PC-9 (cell line): ENCODE measurements at regions not wholly inside any gene's neighbourhood (a gene's known extent, or its start where the extent isn't known, plus 50 kb on each side); places are given as distances from the start of the nearest gene placed in this dataset.

ENCODE experiments used
- BruUV-seq: library from RNA; stranded (reverse); fragments of 400-500 nt; replicated peaks from 2 replicates; lab custom pipeline; 2021; lab: Mats Ljungman, UMichigan
- CTCF ChIA-PET: fragments of 300-600 bp; sonication (Branson Sonifier 250); formaldehyde crosslinking; loops from one replicate; lab custom pipeline; 2022; ENCODE audit warnings: antibody characterized with exemption; lab: Charles Lee
- POLR2A ChIA-PET: fragments of 300-600 bp; sonication (Branson Sonifier 250); formaldehyde crosslinking; loops from one replicate; lab custom pipeline; 2022; ENCODE audit warnings: antibody characterized with exemption; ENCODE audit not compliant: unreplicated experiment; lab: Charles Lee
- DNase-seq, 2 experiments: peaks; one replicate each; pipeline versions ENCODE4 v3.0.0 to v3.0.0-alpha.2; 2015 to 2022; ENCODE audit warnings: mixed read lengths in 1 of 2
- H2AFZ ChIP-seq: fragments of 200-600 bp; sonication (generic); 2 replicates; pipeline ENCODE4 v1.8.1; 2017; ENCODE audit warnings: antibody characterized with exemption
- H3F3A ChIP-seq: fragments of 200-600 bp; sonication (generic); 2 replicates; pipeline ENCODE4 v1.8.1; 2017; ENCODE audit warnings: antibody characterized with exemption, mild to moderate bottlenecking, low read depth; ENCODE audit not compliant: insufficient read depth
- H3K27ac ChIP-seq: fragments of 200-600 bp; sonication (generic); 2 replicates; pipeline ENCODE4 v1.6.1; 2016; ENCODE audit warnings: mixed run types
- H3K27me3 ChIP-seq: fragments of 200-600 bp; sonication (generic); 2 replicates; pipeline ENCODE4 v1.6.1; 2016; ENCODE audit warnings: low read depth, mixed run types; ENCODE audit not compliant: insufficient read depth
- H3K36me3 ChIP-seq: fragments of 200-600 bp; sonication (generic); 2 replicates; pipeline ENCODE4 v1.6.1; 2016; ENCODE audit warnings: low read depth, mixed run types
- H3K4me1 ChIP-seq: fragments of 200-600 bp; sonication (generic); replicated peaks from 2 replicates; pipeline ENCODE4 v1.6.1; 2016; ENCODE audit warnings: mixed run types; ENCODE audit not compliant: insufficient read depth
- H3K4me2 ChIP-seq: fragments of 200-600 bp; sonication (generic); 2 replicates; pipeline ENCODE4 v1.6.1; 2017; ENCODE audit warnings: mixed run types
- H3K4me3 ChIP-seq: fragments of 200-600 bp; sonication (generic); 2 replicates; pipeline ENCODE4 v1.6.1; 2016; ENCODE audit warnings: mixed run types
- H3K79me2 ChIP-seq: fragments of 200-600 bp; sonication (generic); 2 replicates; pipeline ENCODE4 v1.6.1; 2017; ENCODE audit warnings: low read depth, mixed run types
- H3K9me2 ChIP-seq: fragments of 200-600 bp; sonication (generic); 2 replicates; pipeline ENCODE4 v1.8.1; 2017; ENCODE audit warnings: mild to moderate bottlenecking; ENCODE audit not compliant: insufficient read depth
- H3K9me3 ChIP-seq: fragments of 200-600 bp; sonication (generic); 2 replicates; pipeline ENCODE4 v1.8.1; 2016; ENCODE audit warnings: low read depth; ENCODE audit not compliant: insufficient read depth
- H4K20me1 ChIP-seq: fragments of 200-600 bp; sonication (generic); 2 replicates; pipeline ENCODE4 v1.8.1; 2017; ENCODE audit not compliant: insufficient read depth
- CTCF ChIP-seq: fragments of 200-600 bp; sonication (generic); conservative IDR thresholded peaks from 2 replicates; pipeline ENCODE4 v1.6.1; 2017; ENCODE audit warnings: mixed run types, antibody characterized with exemption, mild to moderate bottlenecking, moderate library complexity
- EZH2 ChIP-seq: fragments of 200-600 bp; sonication (generic); IDR thresholded peaks from 2 replicates; pipeline ENCODE4 v1.8.0; 2017; ENCODE audit warnings: antibody characterized with exemption, low read depth
- intact Hi-C: fragments of 100-400 bp; cut with micrococcal nuclease; formaldehyde crosslinking; loops from one replicate; pipeline ENCODE4 v1.10.0; 2022; ENCODE audit not compliant: unreplicated experiment

- intact Hi-C loops: no loop called here
- no peak overlapping the region for H3K4me3 ChIP-seq
- no peaks in the 10 kb centered on the region for H3K27me3 ChIP-seq
- H3K27ac ChIP-seq: no peak overlapping the region
- no peaks in the 10 kb centered on the region for H4K20me1 ChIP-seq
- H3K9me3 ChIP-seq: no peaks in the 10 kb centered on the region
- no peaks in the 10 kb centered on the region for H3K36me3 ChIP-seq
- DNase-seq: no peak
- no peaks in the 10 kb centered on the region for H3K9me2 ChIP-seq
- ChIA-PET CTCF (interaction anchor here (0.7 kb wide), 1 partner anchor 22 kb away, joined by 3 read pairs; no protein-coding TSS in a partner anchor), POLR2A (no interaction called here)
- TF ChIP-seq EZH2 (no peak), CTCF (no peak)
- no peaks in the 10 kb centered on the region for H3F3A ChIP-seq
- H3K4me2 ChIP-seq: no peak overlapping the region
- H3K79me2 ChIP-seq: no peaks in the 10 kb centered on the region
- H3K4me1 ChIP-seq: no peaks in the 10 kb centered on the region
- no TSS peak for BruUV-seq
- H2AFZ ChIP-seq: no peak overlapping the region
These were observed 171.4 kb upstream of the KLF4 start for GRCh38 chr9:107660976-107661375.

GRCh38 chr9:107653263-107653821, 163.8 kb upstream of the KLF4 start:
- Histone ChIP-seq H3K4me2 (no peak overlapping the region), H3K27me3 (no peaks in the 10 kb centered on the region), H3K4me1 (no peaks in the 10 kb centered on the region), H2AFZ (no peak overlapping the region), H3F3A (no peaks in the 10 kb centered on the region), H3K36me3 (no peaks in the 10 kb centered on the region), H3K79me2 (no peaks in the 10 kb centered on the region), H3K27ac (no peak overlapping the region), H3K9me2 (no peaks in the 10 kb centered on the region), H4K20me1 (no peaks in the 10 kb centered on the region), H3K4me3 (no peak overlapping the region), H3K9me3 (no peaks in the 10 kb centered on the region)
- ChIA-PET CTCF (interaction anchor here (0.5 kb wide), 1 partner anchor 58 kb away, joined by 3 read pairs; no protein-coding TSS in a partner anchor), POLR2A (no interaction called here)
- TF ChIP-seq EZH2 (no peak), CTCF (no peak)
- no peak for DNase-seq
- intact Hi-C loops: no loop called here
- BruUV-seq: no TSS peak

GRCh38 chr9:107650995-107651394, 161.4 kb upstream of the KLF4 start:
- no TSS peak for BruUV-seq
- no peak for DNase-seq
- H3K27ac ChIP-seq: no peak overlapping the region
- H3K79me2 ChIP-seq: no peaks in the 10 kb centered on the region
- H4K20me1 ChIP-seq: no peaks in the 10 kb centered on the region
- intact Hi-C loops: no loop called here
- ChIA-PET POLR2A (no interaction called here), CTCF (no interaction called here)
- TF ChIP-seq CTCF (no peak), EZH2 (no peak)
- no peaks in the 10 kb centered on the region for H3K27me3 ChIP-seq
- no peaks in the 10 kb centered on the region for H3K4me1 ChIP-seq
- no peak overlapping the region for H3K4me2 ChIP-seq
- H3F3A ChIP-seq: no peaks in the 10 kb centered on the region
- H3K9me3 ChIP-seq: no peaks in the 10 kb centered on the region
- H3K36me3 ChIP-seq: no peaks in the 10 kb centered on the region
- no peaks in the 10 kb centered on the region for H3K9me2 ChIP-seq
- H3K4me3 ChIP-seq: no peak overlapping the region
- H2AFZ ChIP-seq: no peak overlapping the region
